ENCODE measurements at regions not wholly inside any gene's neighbourhood (a gene's known extent, or its start where the extent isn't known, plus 50 kb on each side); places are given as distances from the start of the nearest gene placed in this dataset.

DNA sequence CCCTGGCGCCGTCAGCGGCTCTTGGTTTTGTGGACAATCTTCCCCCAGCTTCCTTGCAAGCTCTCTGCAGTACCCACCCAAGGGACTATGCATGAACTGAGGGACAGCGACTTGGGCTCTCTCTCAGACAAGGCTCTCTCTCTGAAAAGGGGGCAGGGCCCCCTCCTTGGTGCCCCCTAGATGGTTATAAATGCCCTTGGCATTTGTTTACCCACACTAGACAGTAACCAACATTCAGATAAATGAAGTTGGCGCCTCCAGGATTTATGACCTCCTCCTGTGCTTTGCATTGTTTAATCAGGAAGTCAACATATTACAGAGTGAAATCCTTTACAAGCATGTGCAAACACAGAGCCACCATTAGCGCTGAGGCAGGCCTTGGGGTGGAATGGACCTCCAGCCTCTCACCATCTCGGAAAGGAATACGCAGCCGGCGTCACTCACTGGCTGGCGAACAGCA lies 547.4 kb upstream of the ID2 start:
- Histone ChIP-seq H3K9ac (ENCODE audit: low read length in 2 of 2) (no peak overlapping the region), H3K36me3 (ENCODE audit: control insufficient read depth in 2 of 2, insufficient read depth in 2 of 2, low read length in 2 of 2) (no peaks in the 10 kb centered on the region), H3K27ac (ENCODE audit: low read length) (no peak overlapping the region), H3K27me3 (ENCODE audit: control insufficient read depth in 1 of 2, insufficient read depth in 2 of 2, low read length in 2 of 2) (no peaks in the 10 kb centered on the region), H3K9me3 (ENCODE audit: control insufficient read depth in 2 of 2, low read length in 2 of 2) (no peaks in the 10 kb centered on the region), H3K4me1 (ENCODE audit: control insufficient read depth, insufficient read depth, low read length) (peaks cover 7% of the 10 kb centered on the region), H3K4me3 (ENCODE audit: low read length in 2 of 2) (no peak overlapping the region)

DNA sequence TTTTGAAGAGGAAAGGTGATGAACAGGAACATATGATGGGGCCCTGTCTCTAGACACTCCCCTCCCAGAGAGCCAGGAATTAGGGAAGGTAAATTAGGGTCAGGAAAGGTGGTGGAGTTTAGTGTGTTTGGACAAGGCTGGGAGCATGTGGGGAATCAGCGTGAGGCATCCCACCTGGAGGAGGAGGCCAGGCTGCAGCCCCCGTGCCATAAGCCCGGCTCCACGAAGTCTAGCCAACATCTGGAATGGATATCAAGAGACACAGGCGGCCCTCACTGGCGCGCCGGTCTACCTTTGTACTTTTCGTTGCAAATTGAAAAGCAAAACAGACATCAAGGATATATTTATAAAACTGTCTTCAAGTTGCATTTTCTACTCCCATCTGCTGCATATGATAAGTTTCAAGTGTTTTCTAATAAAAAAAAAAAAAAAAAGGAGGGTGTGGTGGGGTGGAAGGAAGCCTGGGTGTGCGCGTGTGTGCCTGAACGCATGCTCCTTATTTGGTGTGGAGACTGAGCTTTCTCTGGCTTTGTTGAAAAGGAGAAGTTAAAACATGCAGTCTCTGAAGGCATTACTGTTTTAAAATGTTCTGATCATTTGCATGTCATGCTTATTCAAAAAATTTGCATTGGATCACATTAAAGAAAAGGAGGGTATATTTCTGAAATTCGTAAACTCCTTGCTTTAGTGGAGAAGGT lies 546.7 kb upstream of the ID2 start:
- no peaks in the 10 kb centered on the region for H3K36me3 ChIP-seq (ENCODE audit: control insufficient read depth in 2 of 2, insufficient read depth in 2 of 2, low read length in 2 of 2)
- no peak overlapping the region for H3K4me3 ChIP-seq (ENCODE audit: low read length in 2 of 2)
- peaks cover 10% of the 10 kb centered on the region for H3K4me1 ChIP-seq (ENCODE audit: control insufficient read depth, insufficient read depth, low read length)
- no peaks in the 10 kb centered on the region for H3K27me3 ChIP-seq (ENCODE audit: control insufficient read depth in 1 of 2, insufficient read depth in 2 of 2, low read length in 2 of 2)
- no peak overlapping the region for H3K27ac ChIP-seq (ENCODE audit: low read length)
- H3K9me3 ChIP-seq (ENCODE audit: control insufficient read depth in 2 of 2, low read length in 2 of 2), result no peaks in the 10 kb centered on the region
- no peak overlapping the region for H3K9ac ChIP-seq (ENCODE audit: low read length in 2 of 2)

DNA sequence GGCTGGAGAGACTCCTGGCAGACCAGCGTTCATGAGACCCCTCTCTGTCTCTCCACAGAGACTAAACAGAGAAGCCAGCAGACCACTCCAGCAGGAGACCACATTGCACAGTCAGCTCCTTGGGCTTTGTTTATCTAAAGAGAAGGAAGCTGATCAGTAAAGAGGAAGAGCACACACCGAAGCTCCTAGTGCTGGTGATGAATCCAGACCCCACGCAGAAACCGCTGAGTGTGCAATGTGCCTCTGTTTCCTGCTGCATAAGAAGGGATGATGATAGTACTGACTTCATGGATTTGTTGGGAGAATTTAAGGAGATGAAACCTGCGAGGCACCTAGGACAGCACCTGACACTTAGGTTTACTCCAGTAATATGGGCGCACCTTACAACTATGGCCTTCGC lies 544.1 kb upstream of the ID2 start:
- H3K27ac ChIP-seq (ENCODE audit: low read length), result no peak overlapping the region
- H3K4me1 ChIP-seq (ENCODE audit: control insufficient read depth, insufficient read depth, low read length), result peaks cover 7% of the 10 kb centered on the region
- H3K36me3 ChIP-seq (ENCODE audit: control insufficient read depth in 2 of 2, insufficient read depth in 2 of 2, low read length in 2 of 2), result no peaks in the 10 kb centered on the region
- H3K9ac ChIP-seq (ENCODE audit: low read length in 2 of 2), result no peak overlapping the region
- H3K9me3 ChIP-seq (ENCODE audit: control insufficient read depth in 2 of 2, low read length in 2 of 2), result no peaks in the 10 kb centered on the region
- no peak overlapping the region for H3K4me3 ChIP-seq (ENCODE audit: low read length in 2 of 2)
- no peaks in the 10 kb centered on the region for H3K27me3 ChIP-seq (ENCODE audit: control insufficient read depth in 1 of 2, insufficient read depth in 2 of 2, low read length in 2 of 2)

DNA sequence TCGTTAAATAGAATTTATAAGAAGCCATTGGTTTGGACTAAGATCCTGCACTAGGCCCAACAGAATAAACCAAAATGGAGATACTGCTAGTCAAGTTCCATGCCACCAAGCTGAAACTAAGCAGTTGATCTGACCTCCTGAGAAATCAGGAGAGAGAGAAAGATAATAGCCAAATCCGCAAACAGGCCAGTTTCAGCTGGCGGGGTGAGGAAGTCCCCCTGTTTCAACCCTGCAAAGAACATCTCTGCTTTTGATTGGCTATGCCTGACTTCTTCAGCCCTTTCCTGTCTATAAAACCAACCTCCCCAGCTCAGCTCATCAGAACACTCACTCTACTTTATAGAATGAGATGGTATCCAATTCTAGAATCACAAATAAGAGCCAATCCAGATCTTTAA lies 543.3 kb upstream of the ID2 start:
- H3K4me3 ChIP-seq (ENCODE audit: low read length in 2 of 2), result no peak overlapping the region
- H3K27ac ChIP-seq (ENCODE audit: low read length), result no peak overlapping the region
- no peaks in the 10 kb centered on the region for H3K9me3 ChIP-seq (ENCODE audit: control insufficient read depth in 2 of 2, low read length in 2 of 2)
- no peaks in the 10 kb centered on the region for H3K27me3 ChIP-seq (ENCODE audit: control insufficient read depth in 1 of 2, insufficient read depth in 2 of 2, low read length in 2 of 2)
- no peaks in the 10 kb centered on the region for H3K36me3 ChIP-seq (ENCODE audit: control insufficient read depth in 2 of 2, insufficient read depth in 2 of 2, low read length in 2 of 2)
- H3K9ac ChIP-seq (ENCODE audit: low read length in 2 of 2), result no peak overlapping the region
- H3K4me1 ChIP-seq (ENCODE audit: control insufficient read depth, insufficient read depth, low read length), result peaks cover 7% of the 10 kb centered on the region

DNA sequence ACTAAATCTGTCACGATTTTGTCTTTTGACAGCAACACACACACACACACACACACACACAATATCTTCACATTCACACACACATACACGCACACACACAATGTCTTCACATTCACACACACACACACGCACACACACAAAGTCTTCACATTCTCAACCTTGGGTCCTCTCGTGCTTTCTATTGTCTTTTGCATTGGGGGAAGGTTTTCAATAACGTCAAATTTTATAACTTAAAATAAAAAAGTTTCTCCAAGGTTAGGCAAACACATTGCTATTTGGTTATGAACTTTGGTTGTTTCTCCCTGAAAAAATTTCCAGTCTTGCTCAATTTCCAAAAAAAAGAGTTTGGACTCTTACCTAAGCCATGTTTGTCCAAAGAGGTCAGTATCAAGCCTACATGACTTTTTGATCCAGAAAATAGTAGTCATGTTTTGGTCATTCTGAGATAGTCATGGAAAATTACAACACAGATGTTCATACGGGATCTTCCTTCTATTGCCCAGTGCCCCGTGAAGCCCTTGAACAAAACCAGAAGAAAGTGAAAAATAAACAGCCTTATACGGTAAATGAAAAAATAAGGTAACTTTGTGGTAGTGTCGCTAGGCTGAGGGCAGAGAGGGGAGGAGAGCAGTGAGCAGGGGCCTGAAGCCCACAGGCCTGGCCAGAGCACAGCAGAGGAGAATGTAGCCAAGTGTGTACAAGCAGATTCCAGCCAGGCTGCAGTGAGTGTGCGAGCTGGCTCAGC lies 542.8 kb upstream of the ID2 start:
- H3K4me1 ChIP-seq (ENCODE audit: control insufficient read depth, insufficient read depth, low read length), result peaks cover 7% of the 10 kb centered on the region
- H3K27ac ChIP-seq (ENCODE audit: low read length), result peak overlapping the region; percentile 24
- H3K9me3 ChIP-seq (ENCODE audit: control insufficient read depth in 2 of 2, low read length in 2 of 2), result no peaks in the 10 kb centered on the region
- no peaks in the 10 kb centered on the region for H3K27me3 ChIP-seq (ENCODE audit: control insufficient read depth in 1 of 2, insufficient read depth in 2 of 2, low read length in 2 of 2)
- H3K36me3 ChIP-seq (ENCODE audit: control insufficient read depth in 2 of 2, insufficient read depth in 2 of 2, low read length in 2 of 2), result no peaks in the 10 kb centered on the region
- H3K4me3 ChIP-seq (ENCODE audit: low read length in 2 of 2), result no peak overlapping the region
- no peak overlapping the region for H3K9ac ChIP-seq (ENCODE audit: low read length in 2 of 2)

DNA sequence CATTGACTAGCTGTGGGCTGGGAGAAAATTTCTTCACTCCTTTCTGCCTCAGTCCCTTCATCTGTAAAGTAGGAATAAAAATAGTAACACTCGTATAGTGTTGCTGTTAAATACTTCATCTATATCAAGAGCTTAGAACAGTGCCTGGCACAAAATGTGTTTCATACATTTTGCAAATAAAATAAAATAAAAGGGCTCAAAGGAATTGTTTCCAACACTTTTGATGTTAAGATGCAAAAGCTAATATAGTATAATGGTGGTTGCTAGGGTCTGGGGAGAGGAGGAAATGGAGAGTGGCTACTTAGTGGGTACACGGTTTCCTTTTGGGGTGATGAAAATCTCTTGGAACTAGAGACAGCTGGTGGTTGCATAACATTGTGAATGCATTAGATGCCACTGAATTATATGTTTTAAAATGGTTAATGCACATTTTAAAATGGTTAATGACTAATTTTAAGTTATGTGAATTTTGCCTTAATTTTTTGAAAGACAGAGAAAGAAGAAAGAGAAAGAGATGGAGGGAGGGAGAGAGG lies 542.1 kb upstream of the ID2 start:
- Histone ChIP-seq H3K9ac (ENCODE audit: low read length in 2 of 2) (no peak overlapping the region), H3K4me1 (ENCODE audit: control insufficient read depth, insufficient read depth, low read length) (peaks cover 7% of the 10 kb centered on the region), H3K36me3 (ENCODE audit: control insufficient read depth in 2 of 2, insufficient read depth in 2 of 2, low read length in 2 of 2) (no peaks in the 10 kb centered on the region), H3K27me3 (ENCODE audit: control insufficient read depth in 1 of 2, insufficient read depth in 2 of 2, low read length in 2 of 2) (no peaks in the 10 kb centered on the region), H3K4me3 (ENCODE audit: low read length in 2 of 2) (no peak overlapping the region), H3K9me3 (ENCODE audit: control insufficient read depth in 2 of 2, low read length in 2 of 2) (no peaks in the 10 kb centered on the region), H3K27ac (ENCODE audit: low read length) (peak overlapping the region; percentile 24)

DNA sequence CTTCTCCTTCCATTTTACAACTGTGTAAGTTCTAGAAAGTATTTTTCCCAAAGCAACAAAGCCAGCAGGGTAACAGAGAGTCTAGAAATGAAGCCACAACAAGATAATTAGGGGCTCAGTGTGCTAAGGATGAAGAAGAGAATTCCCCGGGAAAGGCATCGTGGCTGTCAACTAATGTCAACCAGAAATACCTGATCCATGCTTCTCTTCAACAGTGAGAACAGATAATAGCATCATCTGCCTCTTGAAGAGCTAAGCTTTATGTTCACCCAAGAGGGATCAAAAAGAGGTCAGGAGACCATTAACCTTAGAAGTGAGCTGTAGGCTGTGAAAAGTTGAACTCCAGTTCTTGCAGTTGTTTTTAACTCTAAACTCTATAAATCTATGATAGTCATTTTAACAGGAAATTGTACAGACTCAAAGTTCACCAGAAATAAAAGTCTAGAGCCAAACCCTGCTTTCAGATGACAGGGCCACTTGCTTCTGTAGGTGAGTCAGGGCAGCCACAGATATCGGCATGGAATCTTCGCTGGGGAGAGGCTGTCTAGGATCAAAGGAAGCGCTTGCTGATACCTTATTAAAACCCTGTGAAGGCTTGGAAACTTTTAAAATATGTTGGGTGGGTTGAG lies 540.7 kb upstream of the ID2 start:
- Histone ChIP-seq H3K36me3 (ENCODE audit: control insufficient read depth in 2 of 2, insufficient read depth in 2 of 2, low read length in 2 of 2) (no peaks in the 10 kb centered on the region), H3K4me1 (ENCODE audit: control insufficient read depth, insufficient read depth, low read length) (peaks cover 7% of the 10 kb centered on the region), H3K4me3 (ENCODE audit: low read length in 2 of 2) (no peak overlapping the region), H3K9ac (ENCODE audit: low read length in 2 of 2) (no peak overlapping the region), H3K27ac (ENCODE audit: low read length) (no peak overlapping the region), H3K9me3 (ENCODE audit: control insufficient read depth in 2 of 2, low read length in 2 of 2) (no peaks in the 10 kb centered on the region), H3K27me3 (ENCODE audit: control insufficient read depth in 1 of 2, insufficient read depth in 2 of 2, low read length in 2 of 2) (no peaks in the 10 kb centered on the region)

DNA sequence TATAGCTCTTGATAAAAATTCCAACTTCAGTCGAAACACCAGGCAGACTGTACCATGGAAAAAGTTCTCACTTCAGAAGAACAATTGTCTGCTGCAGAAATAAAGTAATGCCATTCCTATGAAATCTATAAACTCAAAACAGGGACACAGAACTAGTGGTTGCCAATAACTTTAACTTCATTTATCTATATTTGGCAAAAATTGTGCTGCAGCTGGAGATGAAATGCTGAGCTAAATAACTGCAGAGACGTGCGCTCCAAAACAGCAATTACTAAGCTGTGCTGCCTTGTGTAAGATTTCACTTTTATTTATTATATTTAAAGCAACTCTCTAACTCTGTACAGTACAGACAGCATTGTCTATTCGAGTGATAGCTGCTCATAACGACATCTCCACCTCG lies 540.1 kb upstream of the ID2 start:
- Histone ChIP-seq H3K27me3 (ENCODE audit: control insufficient read depth in 1 of 2, insufficient read depth in 2 of 2, low read length in 2 of 2) (no peaks in the 10 kb centered on the region), H3K4me1 (ENCODE audit: control insufficient read depth, insufficient read depth, low read length) (peaks cover 11% of the 10 kb centered on the region), H3K9ac (ENCODE audit: low read length in 2 of 2) (no peak overlapping the region), H3K4me3 (ENCODE audit: low read length in 2 of 2) (no peak overlapping the region), H3K36me3 (ENCODE audit: control insufficient read depth in 2 of 2, insufficient read depth in 2 of 2, low read length in 2 of 2) (no peaks in the 10 kb centered on the region), H3K27ac (ENCODE audit: low read length) (no peak overlapping the region), H3K9me3 (ENCODE audit: control insufficient read depth in 2 of 2, low read length in 2 of 2) (no peaks in the 10 kb centered on the region)

DNA sequence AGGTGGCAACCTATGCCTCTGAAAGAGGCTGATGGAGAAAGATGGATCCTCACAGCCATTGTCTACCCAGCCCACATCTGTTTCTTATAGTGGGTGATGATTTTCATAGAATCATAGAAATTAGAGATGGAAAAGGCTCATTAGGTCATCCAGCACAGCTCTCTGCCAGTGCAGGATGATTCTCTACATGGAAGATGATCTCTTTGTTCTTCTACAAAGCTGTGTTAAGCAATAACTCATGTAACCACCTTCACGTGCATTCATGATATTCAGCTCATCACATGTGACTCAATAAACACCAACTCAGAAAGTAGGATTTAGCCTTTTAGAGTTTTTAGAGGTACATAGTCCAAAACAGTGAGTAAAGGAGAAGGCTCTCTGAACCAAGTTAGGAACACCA lies 539.4 kb upstream of the ID2 start:
- H3K27ac ChIP-seq (ENCODE audit: low read length), result no peak overlapping the region
- H3K9ac ChIP-seq (ENCODE audit: low read length in 2 of 2), result no peak overlapping the region
- H3K27me3 ChIP-seq (ENCODE audit: control insufficient read depth in 1 of 2, insufficient read depth in 2 of 2, low read length in 2 of 2), result no peaks in the 10 kb centered on the region
- H3K36me3 ChIP-seq (ENCODE audit: control insufficient read depth in 2 of 2, insufficient read depth in 2 of 2, low read length in 2 of 2), result no peaks in the 10 kb centered on the region
- H3K4me1 ChIP-seq (ENCODE audit: control insufficient read depth, insufficient read depth, low read length), result peaks cover 11% of the 10 kb centered on the region
- no peaks in the 10 kb centered on the region for H3K9me3 ChIP-seq (ENCODE audit: control insufficient read depth in 2 of 2, low read length in 2 of 2)
- H3K4me3 ChIP-seq (ENCODE audit: low read length in 2 of 2), result no peak overlapping the region

DNA sequence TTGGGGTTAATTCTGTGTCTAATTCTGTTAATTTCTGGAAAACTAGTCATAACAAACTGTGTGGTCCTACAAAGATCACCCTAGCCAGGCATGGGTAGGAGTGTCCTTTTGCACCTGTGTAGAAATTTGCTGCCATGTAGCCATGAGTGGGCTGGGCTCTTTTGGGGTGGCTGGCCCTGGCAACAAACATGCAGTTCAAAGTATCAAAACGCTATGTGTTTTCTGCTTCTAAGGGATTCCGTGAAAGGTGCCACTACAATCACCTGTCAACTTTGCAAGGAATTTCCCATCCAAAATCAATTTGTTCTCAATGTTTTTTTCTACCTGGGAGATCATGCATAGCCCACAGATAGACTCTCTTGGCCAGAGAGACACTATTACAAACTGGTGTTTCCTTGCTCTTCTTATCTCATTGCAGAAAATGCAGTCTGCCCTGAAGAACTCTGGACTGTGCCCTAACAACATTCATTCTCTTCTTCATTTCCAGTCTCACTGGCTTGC lies 537.7 kb upstream of the ID2 start:
- H3K4me3 ChIP-seq (ENCODE audit: low read length in 2 of 2), result no peak overlapping the region
- no peak overlapping the region for H3K9ac ChIP-seq (ENCODE audit: low read length in 2 of 2)
- no peaks in the 10 kb centered on the region for H3K27me3 ChIP-seq (ENCODE audit: control insufficient read depth in 1 of 2, insufficient read depth in 2 of 2, low read length in 2 of 2)
- H3K36me3 ChIP-seq (ENCODE audit: control insufficient read depth in 2 of 2, insufficient read depth in 2 of 2, low read length in 2 of 2), result no peaks in the 10 kb centered on the region
- H3K27ac ChIP-seq (ENCODE audit: low read length), result no peak overlapping the region
- peaks cover 13% of the 10 kb centered on the region for H3K4me1 ChIP-seq (ENCODE audit: control insufficient read depth, insufficient read depth, low read length)
- H3K9me3 ChIP-seq (ENCODE audit: control insufficient read depth in 2 of 2, low read length in 2 of 2), result no peaks in the 10 kb centered on the region

Measured in stomach smooth muscle (tissue), 2 donors.